Hematopoietic multipotent progenitor cell (in vitro differentiated cells): ENCODE measurements at regions not wholly inside any gene's neighbourhood (a gene's known extent, or its start where the extent isn't known, plus 50 kb on each side); places are given as distances from the start of the nearest gene placed in this dataset.
"Not testable (repeated sequence)": the region's sequence is repeated elsewhere in the genome, so short reads cannot be mapped to it uniquely, and the experiment has no call there.

ENCODE experiments used
- DNase-seq, 3 donors: peaks; one replicate each; pipeline ENCODE4 v3.0.0-alpha.2; 2011 to 2015; ENCODE audit warnings: low read depth in 2 of 3, low spot score in 2 of 3

DNA sequence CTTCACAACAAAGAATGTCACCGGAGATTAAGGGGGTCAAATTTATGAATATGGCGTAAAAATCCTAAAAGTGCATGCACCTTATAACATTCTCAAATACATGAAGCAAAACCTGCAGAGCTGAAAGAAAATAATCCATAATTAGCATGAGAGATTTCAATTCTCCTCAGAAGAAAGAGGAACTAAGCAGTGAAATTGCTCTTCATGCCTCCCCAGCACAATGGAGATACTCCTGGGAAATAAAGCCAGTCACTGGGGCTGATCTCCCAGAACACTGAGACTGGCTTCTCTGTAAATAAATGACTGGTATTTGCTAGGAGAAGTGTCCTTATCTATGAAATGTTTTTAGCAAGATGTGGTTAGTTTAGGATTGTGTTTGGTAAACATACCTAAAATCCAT lies 68.1 kb downstream of the GOLGA6L6 start:
- DNase-seq: not testable (repeated sequence)

DNA sequence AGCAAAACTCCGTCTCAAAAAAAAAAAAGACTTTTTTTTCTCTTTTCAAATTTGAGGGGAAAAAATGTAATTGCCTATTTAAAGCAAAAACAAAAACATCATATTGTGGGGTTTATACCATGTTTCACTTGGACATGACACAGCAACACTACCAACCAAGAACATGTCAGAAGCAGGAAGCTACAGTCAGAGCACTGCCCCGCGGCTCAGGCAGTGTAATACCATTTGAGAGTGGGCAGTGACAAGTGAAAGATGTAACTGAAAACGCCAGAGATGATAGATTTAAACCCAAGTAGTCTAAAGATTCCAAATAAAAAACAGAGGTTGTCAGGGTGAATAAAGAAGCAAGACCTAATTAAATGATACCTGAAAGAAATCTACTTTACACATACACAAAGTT lies 68.6 kb downstream of the GOLGA6L6 start:
- DNase-seq: not testable (repeated sequence)

DNA sequence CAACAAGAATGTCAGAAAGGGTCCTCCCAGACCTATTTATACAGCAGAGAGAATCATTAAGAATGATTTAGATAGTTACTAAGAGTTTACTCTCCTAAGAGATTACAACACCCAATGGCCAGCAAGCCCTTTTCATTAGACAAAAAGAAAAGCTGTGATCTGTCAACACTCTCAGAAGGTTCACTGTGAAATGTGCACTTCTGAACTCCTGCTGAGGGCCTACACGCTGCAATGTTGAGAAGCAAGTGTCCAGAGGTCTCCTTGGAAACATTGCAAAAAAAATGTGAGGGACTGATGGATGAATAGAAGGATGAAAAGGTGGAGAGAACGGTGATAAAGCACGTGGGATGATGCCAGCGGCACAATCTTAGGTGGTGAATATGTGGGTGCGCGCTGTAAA lies 70.8 kb downstream of the GOLGA6L6 start:
- DNase-seq: not testable (repeated sequence)

DNA sequence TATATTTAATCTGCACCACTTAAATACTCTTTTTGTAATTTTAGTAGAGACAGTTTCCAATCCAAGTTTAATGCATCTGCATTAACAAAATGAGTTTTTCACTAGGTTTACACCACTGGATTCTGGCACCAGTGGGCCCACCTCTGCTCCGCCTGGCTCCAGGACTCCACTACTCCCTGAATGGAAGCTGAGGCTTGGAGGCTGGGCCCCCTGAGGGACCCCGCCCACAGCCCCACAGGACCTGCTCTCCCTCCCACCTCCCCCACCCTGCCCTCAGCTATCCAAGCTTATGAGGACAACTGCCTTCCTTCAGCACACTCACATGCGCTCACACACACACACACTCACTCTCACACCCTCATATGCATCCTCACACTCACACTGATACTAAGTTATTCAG lies 100.5 kb downstream of the GOLGA6L6 start:
- DNase-seq: not testable (repeated sequence)

DNA sequence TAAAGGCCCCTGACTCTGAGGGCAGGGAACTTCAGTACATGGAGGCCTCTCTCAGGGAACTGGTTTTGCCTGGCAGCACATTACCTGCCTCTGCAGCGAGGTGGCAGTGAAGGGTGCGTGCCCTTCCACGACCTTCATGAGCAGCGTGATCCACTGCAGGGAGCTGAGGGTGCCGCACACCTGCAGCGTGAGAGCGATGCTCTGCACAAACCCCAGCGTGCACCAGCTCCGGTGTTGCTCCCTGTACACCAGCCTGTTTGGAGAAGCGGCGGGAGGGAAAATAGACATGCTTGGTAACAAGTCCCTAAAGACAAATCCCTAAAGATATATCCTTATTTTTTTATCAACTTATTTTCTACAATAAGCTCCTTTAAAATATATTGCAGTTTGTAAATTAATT lies 101.2 kb downstream of the GOLGA6L6 start:
- not testable (repeated sequence) for DNase-seq

DNA sequence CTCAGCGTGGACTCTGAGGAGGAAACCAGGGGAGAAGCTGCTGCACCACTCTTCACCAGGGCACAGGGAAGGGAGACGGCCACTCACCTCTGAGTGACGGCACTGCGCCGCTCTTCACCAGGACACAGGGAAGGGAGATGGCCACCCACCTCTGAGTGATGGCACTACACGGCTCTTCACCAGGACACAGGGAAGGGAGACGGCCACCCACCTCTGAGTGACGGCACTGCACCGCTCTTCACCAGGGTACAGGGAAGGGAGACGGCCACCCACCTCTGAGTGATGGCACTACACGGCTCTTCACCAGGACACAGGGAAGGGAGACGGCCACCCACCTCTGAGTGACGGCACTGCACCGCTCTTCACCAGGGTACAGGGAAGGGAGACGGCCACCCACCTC lies 102.5 kb downstream of the GOLGA6L6 start:
- not testable (repeated sequence) for DNase-seq

DNA sequence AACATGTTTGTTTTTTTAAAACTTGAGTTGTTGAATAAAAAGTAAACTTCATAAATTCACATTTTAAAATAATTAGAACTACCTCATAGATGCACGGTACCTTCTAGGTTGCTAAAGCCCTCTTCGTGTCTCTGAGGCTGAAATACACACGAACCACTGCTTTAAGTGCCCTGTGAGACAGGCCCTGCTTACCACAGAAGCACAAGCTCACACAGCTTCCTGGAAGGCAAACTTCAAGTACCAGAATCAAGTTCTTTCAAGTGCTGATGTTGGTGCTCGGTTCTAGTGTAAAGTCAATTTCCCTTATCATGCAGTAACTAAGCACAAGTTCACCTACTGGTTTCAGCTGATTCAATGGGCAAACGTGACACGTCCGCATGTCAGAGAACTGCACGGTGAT lies 103.3 kb downstream of the GOLGA6L6 start:
- DNase-seq: not testable (repeated sequence)

DNA sequence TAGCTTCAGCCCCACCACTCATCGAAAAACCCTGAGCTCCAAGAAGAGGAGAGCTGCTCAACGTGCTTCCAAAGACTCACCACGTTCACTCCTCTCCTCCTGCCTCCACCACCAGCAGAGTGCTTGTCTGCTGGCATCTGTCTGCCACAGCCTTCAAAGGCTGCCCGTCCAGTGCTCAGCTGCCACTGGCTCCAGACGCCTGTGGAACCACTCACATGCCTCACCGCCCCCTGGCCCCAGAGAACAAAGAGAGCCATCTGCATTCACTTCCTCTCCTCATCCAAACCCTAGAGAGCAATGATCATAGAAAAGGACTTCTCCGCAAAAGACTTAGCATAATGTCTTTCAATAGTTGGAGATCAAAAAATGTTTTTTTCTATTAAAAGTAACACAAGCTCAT lies 108.1 kb downstream of the GOLGA6L6 start:
- not testable (repeated sequence) for DNase-seq

DNA sequence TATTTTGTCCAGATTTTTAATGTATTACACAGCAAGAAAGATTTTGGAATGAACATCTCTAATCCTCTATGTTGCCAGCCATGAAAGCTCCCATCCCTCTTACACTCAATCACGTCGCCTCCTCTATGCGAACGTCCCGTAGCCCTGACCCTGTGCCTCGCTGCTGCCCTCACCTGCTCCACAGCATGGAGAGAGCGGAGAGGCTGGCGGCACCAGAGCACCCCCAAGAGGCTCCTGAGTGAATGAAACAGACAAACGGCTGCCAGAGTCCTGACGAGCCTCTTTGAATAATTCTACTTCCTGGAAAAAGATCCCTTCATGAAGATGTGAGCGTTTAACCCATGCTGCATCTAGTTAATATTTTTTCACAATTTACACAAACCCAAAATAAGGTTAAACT lies 111.1 kb downstream of the GOLGA6L6 start:
- not testable (repeated sequence) for DNase-seq

DNA sequence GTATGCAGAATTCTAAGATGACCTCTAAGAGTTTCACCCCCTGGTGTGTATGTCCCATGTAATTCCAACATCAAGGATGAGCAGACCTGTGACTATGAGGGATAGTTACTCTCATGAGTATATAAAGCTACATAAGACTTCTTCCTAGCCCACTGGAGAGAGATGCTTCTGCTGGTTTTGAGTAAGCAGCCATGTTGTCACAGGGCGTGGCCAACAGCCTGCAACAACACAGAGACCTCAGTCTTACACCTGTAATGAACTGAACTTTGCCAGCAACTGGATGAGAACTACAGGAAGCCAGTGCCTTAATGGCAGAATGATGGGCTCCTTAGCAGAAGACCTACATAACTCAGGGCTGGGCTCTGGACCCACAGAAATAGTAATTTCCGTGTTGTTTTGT lies 120.9 kb downstream of the GOLGA6L6 start:
- DNase-seq: not testable (repeated sequence)

DNA sequence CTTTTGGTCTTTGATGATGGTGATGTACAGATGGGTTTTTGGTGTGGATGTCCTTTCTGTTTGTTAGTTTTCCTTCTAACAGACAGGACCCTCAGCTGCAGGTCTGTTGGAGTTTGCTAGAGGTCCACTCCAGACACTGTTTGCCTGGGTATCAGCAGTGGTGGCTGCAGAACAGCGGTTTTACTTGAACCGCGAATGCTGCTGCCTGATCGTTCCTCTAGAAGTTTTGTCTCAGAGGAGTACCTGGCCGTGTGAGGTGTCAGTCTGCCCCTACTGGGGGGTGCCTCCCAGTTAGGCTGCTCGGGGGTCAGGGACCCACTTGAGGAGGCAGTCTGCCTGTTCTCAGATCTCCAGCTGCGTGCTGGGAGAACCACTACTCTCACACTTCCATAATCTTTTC lies 125.0 kb downstream of the GOLGA6L6 start:
- DNase-seq: not testable (repeated sequence)

DNA sequence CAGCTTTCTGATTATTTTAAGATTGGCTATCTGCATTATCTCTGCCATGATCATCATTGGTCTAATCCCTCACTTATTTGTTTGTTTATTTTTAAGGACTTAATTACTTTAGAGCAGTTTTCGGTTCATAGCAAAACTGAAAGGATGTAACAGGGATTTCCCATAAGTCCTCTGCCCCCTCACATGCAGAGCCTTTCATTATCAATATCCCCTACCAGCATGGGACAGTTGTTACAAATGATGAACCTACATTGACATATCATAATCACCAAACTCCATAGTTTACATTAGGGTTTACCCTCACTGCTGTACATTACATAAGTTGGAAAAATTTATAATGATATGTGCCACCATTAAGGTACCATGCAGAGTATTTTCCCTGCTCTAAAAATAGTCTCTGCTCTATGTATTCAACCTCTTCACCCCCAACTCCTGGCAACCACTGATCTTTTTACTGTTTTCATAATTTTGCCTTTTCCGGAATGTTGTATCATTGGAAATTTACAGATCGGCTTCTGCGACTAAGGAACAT lies 131.9 kb downstream of the GOLGA6L6 start:
- not testable (repeated sequence) for DNase-seq

DNA sequence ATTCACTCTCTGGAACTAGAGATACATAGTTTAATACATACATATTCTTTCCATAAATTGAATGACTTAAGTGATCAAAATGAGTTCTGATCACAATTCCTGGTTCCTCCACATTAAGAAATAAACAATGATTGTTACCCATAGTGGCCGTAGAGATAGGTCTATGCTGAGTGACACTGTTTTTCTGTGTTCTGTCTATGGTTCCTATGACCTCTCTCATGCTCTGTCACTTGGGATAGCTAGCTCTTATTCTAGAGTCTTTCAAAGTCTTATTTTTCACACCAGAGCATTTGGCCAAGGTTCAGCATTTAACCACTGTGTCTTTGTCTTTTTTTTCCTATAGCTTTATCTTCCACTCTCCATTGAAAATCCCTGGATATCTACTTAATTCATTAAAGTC lies 132.4 kb downstream of the GOLGA6L6 start:
- no peak for DNase-seq

DNA sequence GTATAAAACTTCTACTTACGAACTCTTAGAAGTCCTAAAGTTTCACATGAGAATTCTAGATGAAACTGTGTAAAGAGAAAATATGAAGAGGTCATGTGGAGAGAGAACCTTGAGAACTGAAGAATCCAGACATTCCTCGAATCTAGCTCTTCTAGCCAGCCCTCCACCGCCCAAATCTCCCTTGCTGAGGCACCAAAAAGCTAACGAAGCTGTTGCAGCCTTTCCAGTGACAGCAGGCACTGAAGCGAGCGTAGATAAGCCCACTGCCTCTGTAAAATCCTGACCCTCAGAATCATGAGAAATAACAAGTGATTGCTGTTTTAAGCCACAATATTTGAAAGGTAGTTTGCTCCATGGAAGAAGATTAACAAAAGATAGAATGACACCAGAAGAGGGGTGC lies 134.0 kb downstream of the GOLGA6L6 start:
- DNase-seq: no peak

DNA sequence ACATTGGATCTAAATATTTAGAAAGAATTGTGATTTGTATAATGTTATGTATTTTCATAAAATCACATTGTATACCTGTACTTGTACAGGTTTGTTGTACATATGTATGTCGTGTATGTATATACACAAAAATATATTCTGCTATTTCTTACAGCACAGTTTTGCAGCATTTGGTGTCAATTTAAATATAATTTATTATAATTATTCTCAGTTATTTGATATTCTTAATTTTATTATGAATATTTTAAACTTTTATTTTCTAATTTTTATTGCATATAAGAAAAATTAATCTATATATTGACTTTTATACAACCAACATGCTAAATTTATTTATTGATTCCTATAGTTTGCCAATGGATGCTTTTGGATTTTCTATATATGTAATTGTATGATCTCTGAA lies 137.0 kb downstream of the GOLGA6L6 start:
- not testable (repeated sequence) for DNase-seq

DNA sequence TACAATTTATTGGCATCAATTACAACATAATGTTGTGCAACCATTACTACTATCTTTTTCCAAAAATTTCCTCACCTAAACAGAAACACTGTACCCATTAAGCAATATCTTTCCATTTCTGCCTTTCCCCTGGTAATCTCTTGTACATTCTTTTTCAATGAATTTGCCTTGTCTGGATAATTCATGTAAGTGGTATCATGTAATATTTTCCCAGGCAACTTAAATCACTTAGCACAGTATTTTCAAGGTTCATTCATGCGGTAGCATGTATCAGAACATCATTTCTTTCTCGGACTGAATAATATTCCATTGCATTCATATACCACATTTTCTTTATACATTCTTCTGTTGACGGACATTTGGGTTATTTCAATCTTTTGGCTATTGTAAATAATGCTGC lies 139.0 kb downstream of the GOLGA6L6 start:
- not testable (repeated sequence) for DNase-seq

DNA sequence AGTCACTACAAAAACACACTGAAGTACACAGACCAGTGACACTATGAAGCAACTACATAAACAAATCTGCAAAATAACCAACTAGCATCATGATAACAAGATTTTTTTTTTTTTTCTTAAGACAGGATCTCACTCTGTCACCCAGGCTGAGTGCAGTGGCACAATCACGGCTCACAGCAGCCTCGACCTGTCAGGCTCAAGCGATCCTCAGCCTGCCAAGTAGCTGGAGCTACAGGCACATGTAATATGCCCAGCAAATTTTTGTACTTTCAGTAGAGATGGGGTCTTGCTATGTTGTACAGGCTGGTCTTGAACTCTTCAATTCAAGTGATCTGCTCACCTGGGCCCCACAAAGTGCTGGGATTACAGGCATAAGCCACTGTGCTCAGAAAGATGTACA lies 140.5 kb downstream of the GOLGA6L6 start:
- not testable (repeated sequence) for DNase-seq

DNA sequence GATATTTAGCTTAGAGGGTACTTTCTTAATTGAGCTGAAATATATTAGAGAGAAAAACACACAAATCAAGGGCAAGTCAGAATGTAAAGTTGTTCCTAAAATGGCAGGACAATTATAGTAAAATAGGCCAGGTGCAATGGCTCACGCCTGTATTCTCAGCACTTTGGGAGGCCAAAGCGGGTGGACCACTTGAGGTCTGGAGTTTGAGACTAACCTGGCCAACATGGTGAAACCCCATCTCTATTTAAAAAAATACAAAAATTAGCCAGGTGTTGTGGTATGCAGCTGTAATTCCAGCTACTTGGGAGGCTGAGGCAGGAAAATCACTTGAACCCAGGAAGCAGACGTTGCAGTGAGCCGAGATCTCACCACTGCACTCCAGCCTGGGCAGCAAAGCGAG lies 142.9 kb downstream of the GOLGA6L6 start:
- DNase-seq: not testable (repeated sequence)

DNA sequence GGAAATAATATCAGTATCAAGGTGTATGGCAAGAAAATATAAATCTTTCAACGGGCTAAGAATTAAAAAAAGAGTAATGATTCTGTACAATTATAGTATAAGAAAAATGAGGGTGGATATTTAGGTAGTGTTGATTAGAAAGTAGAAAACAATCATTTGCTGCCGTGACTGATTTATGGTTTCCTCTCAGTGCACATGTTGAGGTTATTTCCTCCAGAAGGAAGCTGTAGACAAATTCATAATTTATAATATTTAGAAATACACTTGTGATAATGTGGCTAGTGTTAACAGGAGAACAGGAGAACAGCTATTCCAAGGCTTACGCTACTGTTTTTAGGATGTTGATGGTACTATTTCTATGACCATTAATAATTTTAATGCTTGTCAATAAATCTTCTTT lies 153.4 kb downstream of the GOLGA6L6 start:
- DNase-seq: peak in 2 of 3 donors; percentile 45 to 68

DNA sequence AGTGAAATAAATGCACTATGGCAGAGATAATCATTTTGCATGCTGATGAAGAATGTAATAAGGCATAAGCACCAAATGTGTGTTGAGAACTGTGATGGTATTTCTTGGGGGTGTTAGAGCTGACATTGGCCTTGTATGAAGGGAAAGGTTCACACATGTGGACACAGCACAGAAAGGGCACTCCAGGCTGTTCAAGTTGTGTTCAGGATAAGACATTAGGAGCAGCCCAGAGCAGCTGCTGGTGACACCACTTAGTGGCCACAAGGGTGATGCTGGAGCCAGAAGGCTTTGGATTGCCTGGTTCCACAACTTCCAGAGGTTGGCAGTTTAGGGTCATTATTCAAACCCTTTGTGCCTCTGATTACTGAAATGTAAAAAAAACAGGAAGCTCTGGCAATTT lies 155.4 kb downstream of the GOLGA6L6 start:
- no peak for DNase-seq

DNA sequence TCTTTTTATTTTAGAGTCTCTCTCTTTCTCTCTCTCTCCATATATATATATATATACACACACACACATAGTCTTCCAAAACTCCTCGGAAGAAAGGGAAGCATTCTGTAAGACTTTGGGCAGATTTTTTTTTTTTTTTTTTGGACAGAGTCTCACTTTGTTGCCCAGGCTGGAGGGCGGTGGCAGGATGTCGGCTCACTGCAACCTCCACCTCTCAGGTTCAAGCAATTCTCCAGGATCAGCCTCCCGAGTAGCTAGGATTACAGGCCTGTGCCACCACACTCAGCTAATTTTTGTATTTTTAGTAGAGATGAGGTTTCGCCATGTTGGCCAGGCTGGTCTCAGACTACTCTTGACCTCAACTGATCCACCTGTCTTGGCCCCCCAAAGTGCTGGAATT lies 161.4 kb downstream of the GOLGA6L6 start:
- not testable (repeated sequence) for DNase-seq

DNA sequence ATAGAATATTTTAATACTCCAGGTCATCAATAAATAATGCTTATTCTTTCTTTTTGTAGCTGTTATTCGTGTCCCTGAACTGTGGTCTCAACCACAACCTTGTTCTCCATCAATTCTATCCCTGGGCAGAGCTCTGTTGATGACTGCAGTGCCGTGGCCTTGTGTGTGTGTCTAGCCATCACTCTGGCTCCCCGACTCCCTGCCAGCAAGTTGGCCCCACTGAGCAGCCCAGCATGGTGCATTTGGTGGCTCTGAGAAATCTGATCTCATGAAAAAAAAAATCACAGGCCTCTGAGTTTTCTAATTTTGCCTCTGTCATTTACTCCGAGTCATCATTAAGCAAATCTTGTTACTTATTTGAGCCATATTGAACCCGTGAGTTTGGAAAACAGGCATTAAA lies 164.7 kb downstream of the GOLGA6L6 start:
- DNase-seq: no peak

DNA sequence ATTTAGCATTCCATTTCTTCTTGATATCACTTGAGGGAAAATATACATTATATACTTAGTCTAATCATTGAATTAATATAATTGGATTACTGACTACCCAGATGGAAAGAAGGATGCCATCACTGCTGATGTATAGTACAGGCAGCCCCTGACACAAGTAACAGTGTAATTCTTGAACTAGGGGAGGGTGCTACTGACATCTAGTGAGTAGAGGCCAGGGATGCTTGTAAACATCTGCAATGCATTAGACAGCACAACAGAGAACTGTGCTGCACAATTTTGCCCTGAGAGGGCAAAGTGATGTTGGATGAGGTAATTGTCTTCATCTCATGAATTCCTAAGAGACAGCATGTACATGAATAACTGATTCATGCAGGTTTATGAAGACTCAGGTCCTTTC lies 169.2 kb downstream of the GOLGA6L6 start:
- not testable (repeated sequence) for DNase-seq
